ENCODE measurements at regions not wholly inside any gene's neighbourhood (a gene's known extent, or its start where the extent isn't known, plus 50 kb on each side); places are given as distances from the start of the nearest gene placed in this dataset.

DNA sequence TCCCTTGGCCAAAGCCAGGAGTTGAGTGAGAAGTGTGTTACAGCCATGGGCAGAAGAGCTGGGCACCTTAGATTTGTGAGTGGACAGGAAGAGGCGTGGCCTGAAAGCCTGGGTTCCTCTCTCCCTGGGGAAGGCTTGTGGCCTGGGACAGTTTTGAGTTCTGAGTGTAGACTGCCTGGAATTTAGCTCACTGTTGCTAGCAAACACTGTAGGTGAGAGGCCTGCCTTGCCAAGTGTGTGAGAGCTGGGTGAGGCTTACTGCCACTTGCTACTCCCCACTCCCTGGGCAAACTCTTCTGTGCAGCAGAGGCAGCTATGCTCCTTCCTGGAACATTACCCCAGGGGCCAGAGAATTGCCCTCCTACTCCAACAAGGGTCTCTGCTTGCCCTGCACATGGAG lies 150.0 kb upstream of the GALNT5 start:
- H4K20me1 ChIP-seq (ENCODE audit: insufficient read depth, low read length): no peaks in the 10 kb centered on the region
- no CpG with 5 or more reads among the region's 1 CpG for WGBS, 2 experiments (ENCODE audit: extremely low coverage in 2 of 2, insufficient read length in 1 of 2)
- no peaks in the 10 kb centered on the region for H3K36me3 ChIP-seq (ENCODE audit: control insufficient read depth, insufficient read depth, low read length)
- no peak overlapping the region for H3K9ac ChIP-seq (ENCODE audit: low read depth, low read length)
- DNase-seq: no peak
- POLR2A ChIA-PET (ENCODE audit: unreplicated experiment): no interaction called here
- H2BK20ac ChIP-seq (ENCODE audit: low read depth, low read length): no peak overlapping the region
- no peak overlapping the region for H2BK15ac ChIP-seq (ENCODE audit: low read depth, low read length)
- no peak overlapping the region for H3K23ac ChIP-seq (ENCODE audit: low read depth, low read length)
- no peak overlapping the region for H3K56ac ChIP-seq (ENCODE audit: extremely low read depth, insufficient read depth, low read length)
- no peaks in the 10 kb centered on the region for H3K9me1 ChIP-seq (ENCODE audit: insufficient read depth, low read length)
- ATAC-seq (ENCODE audit: low read depth): no peak
- H3K27me3 ChIP-seq (ENCODE audit: control insufficient read depth, insufficient read depth, low read length): no peaks in the 10 kb centered on the region
- no peak overlapping the region for H3K14ac ChIP-seq (replicated peaks; ENCODE audit: low read depth, low read length)
- no peak overlapping the region for H2BK120ac ChIP-seq (ENCODE audit: low read depth, low read length)
- TF ChIP-seq MAZ (IDR thresholded peaks at IDR 0.05; ENCODE audit: borderline replicate concordance, low read depth, low read length) (no peak), MAFK (IDR thresholded peaks at IDR 0.05; ENCODE audit: low read depth, low read length) (no peak), BHLHE40 (IDR thresholded peaks at IDR 0.05; ENCODE audit: low read depth, low read length) (no peak), POLR2A (IDR thresholded peaks at IDR 0.05; ENCODE audit: low read depth, low read length) (no peak), SMC3 (IDR thresholded peaks at IDR 0.05; ENCODE audit: low read depth, low read length) (no peak), RAD21 (IDR thresholded peaks at IDR 0.05; ENCODE audit: low read length) (no peak), NFE2L2 (IDR thresholded peaks at IDR 0.05; ENCODE audit: low read depth, low read length) (no peak), CEBPB (IDR thresholded peaks at IDR 0.05; ENCODE audit: low read depth, low read length) (no peak), ELK1 (IDR thresholded peaks at IDR 0.05; ENCODE audit: borderline replicate concordance, low read depth, low read length) (no peak), RFX5 (IDR thresholded peaks at IDR 0.05; ENCODE audit: low read depth, low read length) (no peak)
- intact Hi-C loops (cut with micrococcal nuclease) (no loop called here), in situ Hi-C loops (cut with MboI; ENCODE audit: low sequenced_read_pairs) (no loop called here), dilution Hi-C loops (cut with HindIII; ENCODE audit: low sequenced_read_pairs, unreplicated experiment) (no loop called here)
- H2AK5ac ChIP-seq (ENCODE audit: low read depth, low read length): no peak overlapping the region
- no peak overlapping the region for H2BK5ac ChIP-seq (ENCODE audit: low read depth, low read length, poor library complexity, severe bottlenecking)
- no peak overlapping the region for H3K4me2 ChIP-seq (ENCODE audit: low read depth, low read length)
- no peaks in the 10 kb centered on the region for H3K79me1 ChIP-seq (ENCODE audit: low read depth in 1 of 2, low read length in 2 of 2)
- H4K91ac ChIP-seq (ENCODE audit: insufficient read depth, low read depth, low read length): no peak overlapping the region
- H3K4ac ChIP-seq (ENCODE audit: low read depth, low read length): no peak overlapping the region
- no peak overlapping the region for H2AK9ac ChIP-seq (replicated peaks; ENCODE audit: low read depth, low read length, poor library complexity)
- H3K18ac ChIP-seq (ENCODE audit: low read depth, low read length): no peak overlapping the region
- no peak overlapping the region for H3K27ac ChIP-seq (ENCODE audit: insufficient read depth, low read length)
- no peak overlapping the region for H3K4me3 ChIP-seq (ENCODE audit: insufficient read depth, low read depth, low read length)
- H4K8ac ChIP-seq (ENCODE audit: low read depth in 2 of 2, low read length in 2 of 2): no peak overlapping the region
- CTCF ChIA-PET: no interaction called here
- no TSS peak for BruUV-seq (replicated peaks)
- no peak overlapping the region for H4K5ac ChIP-seq (ENCODE audit: low read depth, low read length)
- no peaks in the 10 kb centered on the region for H3K4me1 ChIP-seq (ENCODE audit: control insufficient read depth, insufficient read depth, low read length)
- peaks cover 3% of the 10 kb centered on the region for H3K9me3 ChIP-seq (ENCODE audit: control insufficient read depth, insufficient read depth, low read length)
- no peak overlapping the region for H2AFZ ChIP-seq (replicated peaks; ENCODE audit: low read length, poor library complexity)

Data from IMR-90 (cell line).